ENCODE measurements at regions not wholly inside any gene's neighbourhood (a gene's known extent, or its start where the extent isn't known, plus 50 kb on each side); places are given as distances from the start of the nearest gene placed in this dataset.

DNA sequence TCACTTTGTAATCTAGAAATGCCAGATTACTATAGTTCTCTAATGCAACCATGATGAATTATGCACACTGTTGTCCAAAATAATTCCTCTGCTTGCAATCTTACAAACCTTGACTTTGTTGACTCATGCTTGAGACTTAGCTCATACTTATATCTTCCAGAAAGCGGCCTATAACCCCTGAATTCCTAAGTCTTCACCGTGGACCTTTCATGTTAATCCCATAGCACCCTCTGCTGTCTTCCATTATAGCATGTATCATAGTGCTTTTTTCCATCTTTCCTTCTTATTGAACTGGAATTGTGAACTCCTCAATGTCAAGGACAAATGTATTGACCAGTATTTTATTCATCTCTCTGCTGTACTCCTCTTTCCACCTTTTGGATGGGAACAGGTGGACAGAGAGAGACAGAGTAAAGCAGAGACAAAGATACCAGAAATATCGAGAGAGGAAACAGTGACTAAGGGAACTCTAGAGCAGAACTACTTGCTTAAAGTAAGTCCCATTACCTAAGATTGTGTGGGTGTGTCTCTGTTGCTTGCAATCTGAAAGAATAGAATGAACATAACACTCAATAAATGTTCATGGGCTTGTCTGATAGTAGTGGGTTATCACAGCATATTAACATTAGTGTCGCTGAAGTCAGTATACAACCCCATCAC, 110.0 kb downstream of the LURAP1L start:
- TF ChIP-seq POLR2A (IDR thresholded peaks at IDR 0.05) = no peak
- no peak for TF ChIP-seq EP300 (IDR thresholded peaks at IDR 0.05)
- TF ChIP-seq, protein P1, sequence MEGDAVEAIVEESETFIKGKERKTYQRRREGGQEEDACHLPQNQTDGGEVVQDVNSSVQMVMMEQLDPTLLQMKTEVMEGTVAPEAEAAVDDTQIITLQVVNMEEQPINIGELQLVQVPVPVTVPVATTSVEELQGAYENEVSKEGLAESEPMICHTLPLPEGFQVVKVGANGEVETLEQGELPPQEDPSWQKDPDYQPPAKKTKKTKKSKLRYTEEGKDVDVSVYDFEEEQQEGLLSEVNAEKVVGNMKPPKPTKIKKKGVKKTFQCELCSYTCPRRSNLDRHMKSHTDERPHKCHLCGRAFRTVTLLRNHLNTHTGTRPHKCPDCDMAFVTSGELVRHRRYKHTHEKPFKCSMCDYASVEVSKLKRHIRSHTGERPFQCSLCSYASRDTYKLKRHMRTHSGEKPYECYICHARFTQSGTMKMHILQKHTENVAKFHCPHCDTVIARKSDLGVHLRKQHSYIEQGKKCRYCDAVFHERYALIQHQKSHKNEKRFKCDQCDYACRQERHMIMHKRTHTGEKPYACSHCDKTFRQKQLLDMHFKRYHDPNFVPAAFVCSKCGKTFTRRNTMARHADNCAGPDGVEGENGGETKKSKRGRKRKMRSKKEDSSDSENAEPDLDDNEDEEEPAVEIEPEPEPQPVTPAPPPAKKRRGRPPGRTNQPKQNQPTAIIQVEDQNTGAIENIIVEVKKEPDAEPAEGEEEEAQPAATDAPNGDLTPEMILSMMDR (IDR thresholded peaks at IDR 0.05) = peak in 4 of 6 experiments; percentile 15 to 62 (median 46)

Measured in upper lobe of left lung (tissue), 4 donors.